ENCODE measurements at regions not wholly inside any gene's neighbourhood (a gene's known extent, or its start where the extent isn't known, plus 50 kb on each side); places are given as distances from the start of the nearest gene placed in this dataset.

DNA sequence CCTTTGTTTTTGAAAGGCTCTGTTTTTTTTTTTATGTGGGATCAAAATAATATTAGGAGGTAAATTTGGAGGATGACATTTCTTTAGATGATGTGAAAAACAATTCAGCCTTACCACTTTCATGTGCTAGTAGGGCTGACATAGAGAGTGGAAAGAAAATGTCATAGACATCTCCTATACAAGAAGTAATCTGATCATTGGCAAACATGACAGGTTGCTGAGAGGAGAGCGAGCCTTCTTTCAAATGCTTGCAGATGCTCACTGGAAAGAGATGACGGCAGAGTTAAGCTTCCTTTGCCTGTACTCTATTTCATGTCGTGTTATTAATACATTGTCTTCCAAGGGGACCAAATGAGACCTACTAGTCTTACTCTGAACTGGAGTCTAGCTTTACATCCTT lies 160.1 kb upstream of the DAP start:
- no peak overlapping the region for H3K4me3 Mint-ChIP-seq (ENCODE audit: unreplicated experiment)
- no peak for TF ChIP-seq CTCF (IDR thresholded peaks at IDR 0.05)

GRCh38 chr5:10920400-10920799 lies 159.4 kb upstream of the DAP start:
- TF ChIP-seq CTCF (IDR thresholded peaks at IDR 0.05) = no peak
- DNase-seq (ENCODE audit: low spot score) = no peak
- H3K4me3 Mint-ChIP-seq (ENCODE audit: unreplicated experiment) = no peak overlapping the region
- no peaks in the 10 kb centered on the region for H3K4me1 Mint-ChIP-seq (ENCODE audit: low read depth)
- H3K36me3 Mint-ChIP-seq (ENCODE audit: low read depth) = no peaks in the 10 kb centered on the region
- peaks cover 12% of the 10 kb centered on the region for H3K27me3 Mint-ChIP-seq (ENCODE audit: low read depth)
- H3K9me3 Mint-ChIP-seq (ENCODE audit: low read depth) = no peaks in the 10 kb centered on the region
- no peak overlapping the region for H3K27ac Mint-ChIP-seq (ENCODE audit: unreplicated experiment)

More for the DNA sequence above, 160.1 kb upstream of the DAP start:
- H3K27ac Mint-ChIP-seq (ENCODE audit: unreplicated experiment) = no peak overlapping the region
- H3K4me1 Mint-ChIP-seq (ENCODE audit: low read depth) = no peaks in the 10 kb centered on the region
- H3K36me3 Mint-ChIP-seq (ENCODE audit: low read depth) = no peaks in the 10 kb centered on the region
- DNase-seq (ENCODE audit: low spot score) = no peak
- peaks cover 12% of the 10 kb centered on the region for H3K27me3 Mint-ChIP-seq (ENCODE audit: low read depth)
- peaks cover 4% of the 10 kb centered on the region for H3K9me3 Mint-ChIP-seq (ENCODE audit: low read depth)

- no peak for TF ChIP-seq CTCF (IDR thresholded peaks at IDR 0.05)
- no peaks in the 10 kb centered on the region for H3K4me1 Mint-ChIP-seq (ENCODE audit: low read depth)
- peaks cover 5% of the 10 kb centered on the region for H3K27me3 Mint-ChIP-seq (ENCODE audit: low read depth)
- no peak overlapping the region for H3K27ac Mint-ChIP-seq (ENCODE audit: unreplicated experiment)
- H3K4me3 Mint-ChIP-seq (ENCODE audit: unreplicated experiment) = no peak overlapping the region
- no peaks in the 10 kb centered on the region for H3K9me3 Mint-ChIP-seq (ENCODE audit: low read depth)
- no peaks in the 10 kb centered on the region for H3K36me3 Mint-ChIP-seq (ENCODE audit: low read depth)
- DNase-seq (ENCODE audit: low spot score) = no peak
Observed at GRCh38 chr5:10914741-10915480, 153.9 kb upstream of the DAP start.

DNA sequence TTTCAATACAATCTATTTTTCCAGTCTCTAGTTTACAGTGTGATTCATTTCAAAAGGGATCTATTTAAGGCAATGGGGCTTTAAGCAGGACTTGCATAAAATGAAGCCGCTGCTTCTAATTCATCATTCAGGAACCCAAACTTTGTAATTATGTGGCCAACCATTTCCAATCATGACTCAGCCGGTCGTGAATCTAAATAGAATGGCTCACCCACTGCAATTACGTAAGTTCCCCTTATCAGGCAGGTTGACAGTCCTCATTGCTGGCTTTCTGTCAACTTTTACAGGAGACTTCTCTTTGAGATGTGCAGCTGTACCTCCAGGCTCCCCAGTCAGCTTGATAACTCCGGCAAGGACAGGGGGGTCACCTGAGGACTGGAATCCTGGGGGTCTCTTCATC lies 152.8 kb upstream of the DAP start:
- no peak for DNase-seq (ENCODE audit: low spot score)
- Mint-ChIP-seq H3K9me3 (ENCODE audit: low read depth) (no peaks in the 10 kb centered on the region), H3K4me1 (ENCODE audit: low read depth) (no peaks in the 10 kb centered on the region), H3K4me3 (ENCODE audit: unreplicated experiment) (no peak overlapping the region), H3K27ac (ENCODE audit: unreplicated experiment) (no peak overlapping the region), H3K36me3 (ENCODE audit: low read depth) (no peaks in the 10 kb centered on the region), H3K27me3 (ENCODE audit: low read depth) (peaks cover 5% of the 10 kb centered on the region)
- no peak for TF ChIP-seq CTCF (IDR thresholded peaks at IDR 0.05)

DNA sequence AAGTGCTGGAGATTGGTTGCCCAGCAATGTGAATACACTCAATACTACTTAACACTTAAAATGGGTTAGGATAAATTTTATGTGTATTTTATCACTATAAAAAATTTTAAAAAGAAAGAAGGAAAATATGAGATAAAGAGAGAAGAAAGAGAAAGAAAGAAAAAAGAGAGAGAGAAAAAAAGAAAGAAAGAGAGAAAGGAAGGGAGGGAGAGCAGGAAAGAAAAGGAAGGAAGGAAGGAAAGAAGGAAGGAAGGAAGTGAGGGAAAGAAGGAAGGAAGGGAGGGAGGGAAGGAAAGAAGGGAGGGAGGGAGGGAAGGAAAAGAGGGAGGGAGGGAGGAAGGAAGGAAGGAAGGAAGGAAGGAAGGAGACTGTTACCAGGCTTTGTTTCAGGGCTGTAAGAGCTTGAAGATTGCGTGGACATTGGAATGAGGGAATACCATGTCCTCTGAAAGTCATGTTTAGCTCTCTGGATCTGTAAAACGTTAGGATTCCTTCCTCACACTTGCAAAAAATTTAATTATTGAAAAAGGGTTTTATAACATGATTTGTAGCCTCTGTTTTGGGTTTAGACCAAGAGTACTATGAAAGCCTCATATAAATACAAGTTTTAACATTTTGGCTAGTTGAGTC lies 152.3 kb upstream of the DAP start:
- no peak overlapping the region for H3K4me3 Mint-ChIP-seq (ENCODE audit: unreplicated experiment)
- no peaks in the 10 kb centered on the region for H3K9me3 Mint-ChIP-seq (ENCODE audit: low read depth)
- no peak for TF ChIP-seq CTCF (IDR thresholded peaks at IDR 0.05)
- H3K27ac Mint-ChIP-seq (ENCODE audit: unreplicated experiment) = no peak overlapping the region
- DNase-seq (ENCODE audit: low spot score) = no peak
- H3K27me3 Mint-ChIP-seq (ENCODE audit: low read depth) = peaks cover 3% of the 10 kb centered on the region
- no peaks in the 10 kb centered on the region for H3K4me1 Mint-ChIP-seq (ENCODE audit: low read depth)
- H3K36me3 Mint-ChIP-seq (ENCODE audit: low read depth) = no peaks in the 10 kb centered on the region

Data from chondrocyte (in vitro differentiated cells).